ENCODE measurements at regions not wholly inside any gene's neighbourhood (a gene's known extent, or its start where the extent isn't known, plus 50 kb on each side); places are given as distances from the start of the nearest gene placed in this dataset.

GRCh38 chr3:168974617-168975403, 688.7 kb downstream of the MECOM start:
- Histone ChIP-seq H3K4me1 (peaks cover 0 to 2% (median 0%) of the 10 kb centered on the region in 4 donors), H3K4me3 (no peak overlapping the region), H3K36me3 (no peaks in the 10 kb centered on the region), H3K27me3 (no peaks in the 10 kb centered on the region), H3K9me3 (no peaks in the 10 kb centered on the region), H3K27ac (no peak overlapping the region)
- ATAC-seq (ENCODE audit: low FRiP score in 2 of 2) (no peak), DNase-seq (no peak)
- TF ChIP-seq CTCF (IDR thresholded peaks at IDR 0.05), result no peak
- TF ChIP-seq POLR2AphosphoS5 (IDR thresholded peaks at IDR 0.05), result no peak
- no peak for TF ChIP-seq POLR2A (IDR thresholded peaks at IDR 0.05)
- TF ChIP-seq EP300 (IDR thresholded peaks at IDR 0.05), result no peak

- WGBS, 2 donors, result 92 to 94% methylated on average over 2 of the region's 2 CpGs
- TF ChIP-seq POLR2A (IDR thresholded peaks at IDR 0.05) (no peak), POLR2AphosphoS5 (IDR thresholded peaks at IDR 0.05) (no peak), EP300 (IDR thresholded peaks at IDR 0.05) (no peak)
- Histone ChIP-seq H3K4me3 (no peak overlapping the region), H3K27me3 (no peaks in the 10 kb centered on the region), H3K27ac (no peak overlapping the region), H3K4me1 (peaks cover 0 to 2% (median 0%) of the 10 kb centered on the region in 4 donors), H3K9me3 (no peaks in the 10 kb centered on the region), H3K36me3 (no peaks in the 10 kb centered on the region)
- no peak for ATAC-seq (ENCODE audit: low FRiP score in 2 of 2)
- DNase-seq, result no peak
These were observed 689.6 kb downstream of the MECOM start for GRCh38 chr3:168973897-168974296.

- no peak for TF ChIP-seq POLR2AphosphoS5 (IDR thresholded peaks at IDR 0.05)
- TF ChIP-seq EP300 (IDR thresholded peaks at IDR 0.05), result no peak
- no peak for TF ChIP-seq CTCF (IDR thresholded peaks at IDR 0.05)
- TF ChIP-seq POLR2A (IDR thresholded peaks at IDR 0.05), result no peak
- Histone ChIP-seq H3K9me3 (no peaks in the 10 kb centered on the region), H3K4me3 (no peak overlapping the region), H3K36me3 (no peaks in the 10 kb centered on the region), H3K4me1 (peaks cover 0 to 2% (median 0%) of the 10 kb centered on the region in 4 donors), H3K27me3 (no peaks in the 10 kb centered on the region), H3K27ac (no peak overlapping the region)
- ATAC-seq (ENCODE audit: low FRiP score in 2 of 2), result no peak
- DNase-seq, result no peak
- WGBS, 2 donors, result 60 to 67% methylated on average over 1 of the region's 1 CpG
These were observed 690.3 kb downstream of the MECOM start for GRCh38 chr3:168973206-168973605.

GRCh38 chr3:168968609-168969008, 694.9 kb downstream of the MECOM start:
- no peak for ATAC-seq (ENCODE audit: low FRiP score in 2 of 2)
- no peak overlapping the region for H3K27ac ChIP-seq
- no peaks in the 10 kb centered on the region for H3K27me3 ChIP-seq
- H3K36me3 ChIP-seq, result no peaks in the 10 kb centered on the region
- WGBS, 2 donors, result 82 to 89% methylated on average over 3 of the region's 3 CpGs
- DNase-seq, result no peak
- TF ChIP-seq POLR2A (IDR thresholded peaks at IDR 0.05), result no peak
- TF ChIP-seq EP300 (IDR thresholded peaks at IDR 0.05), result no peak
- TF ChIP-seq POLR2AphosphoS5 (IDR thresholded peaks at IDR 0.05), result no peak
- TF ChIP-seq CTCF (IDR thresholded peaks at IDR 0.05), result no peak
- no peaks in the 10 kb centered on the region for H3K9me3 ChIP-seq
- H3K4me3 ChIP-seq, result no peak overlapping the region
- H3K4me1 ChIP-seq, result no peaks in the 10 kb centered on the region

- Histone ChIP-seq H3K4me3 (no peak overlapping the region), H3K27ac (no peak overlapping the region), H3K9me3 (no peaks in the 10 kb centered on the region), H3K36me3 (no peaks in the 10 kb centered on the region), H3K27me3 (no peaks in the 10 kb centered on the region), H3K4me1 (no peaks in the 10 kb centered on the region)
- no peak for ATAC-seq (ENCODE audit: low FRiP score in 2 of 2)
- no peak for DNase-seq
- 92 to 98% methylated on average over 9 of the region's 9 CpGs for WGBS, 2 donors
- no peak for TF ChIP-seq POLR2AphosphoS5 (IDR thresholded peaks at IDR 0.05)
- no peak for TF ChIP-seq CTCF (IDR thresholded peaks at IDR 0.05)
- TF ChIP-seq POLR2A (IDR thresholded peaks at IDR 0.05), result no peak
- no peak for TF ChIP-seq EP300 (IDR thresholded peaks at IDR 0.05)
These were observed 698.8 kb downstream of the MECOM start for GRCh38 chr3:168964736-168965135.

Data from upper lobe of left lung (tissue), 6 donors.